ENCODE measurements at regions not wholly inside any gene's neighbourhood (a gene's known extent, or its start where the extent isn't known, plus 50 kb on each side); places are given as distances from the start of the nearest gene placed in this dataset.

DNA sequence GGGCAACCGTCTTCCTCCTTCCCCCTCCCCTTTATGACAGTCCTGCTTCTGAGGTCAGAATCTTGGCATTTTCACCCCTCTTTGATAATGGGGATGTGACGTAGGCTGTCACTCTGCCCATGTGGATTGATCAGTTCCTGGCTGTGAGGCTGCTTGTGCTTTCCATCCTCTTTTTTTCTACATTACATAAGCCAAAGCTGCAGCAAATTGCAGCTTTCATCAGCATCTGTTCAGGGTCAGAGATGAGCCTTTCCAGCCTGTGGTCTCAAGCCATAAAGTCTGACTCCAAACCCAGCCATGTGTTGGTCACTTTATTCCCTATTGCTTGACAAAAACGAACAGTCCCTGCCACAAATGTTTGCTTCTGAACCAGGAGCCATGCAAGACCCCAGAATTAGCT is 535.1 kb downstream of the CDH11 start:
- H3K4me3 ChIP-seq, result no peak overlapping the region
- intact Hi-C loops (cut with DNase I; ENCODE audit: low total_unique reads), result no loop called here
- no peaks in the 10 kb centered on the region for H3K27me3 ChIP-seq
- TF ChIP-seq POLR2AphosphoS5 (IDR thresholded peaks at IDR 0.05), result no peak
- no peak for TF ChIP-seq EP300 (IDR thresholded peaks at IDR 0.05; ENCODE audit: low read depth)
- TF ChIP-seq POLR2A (IDR thresholded peaks at IDR 0.05), result no peak
- TF ChIP-seq, protein P1, sequence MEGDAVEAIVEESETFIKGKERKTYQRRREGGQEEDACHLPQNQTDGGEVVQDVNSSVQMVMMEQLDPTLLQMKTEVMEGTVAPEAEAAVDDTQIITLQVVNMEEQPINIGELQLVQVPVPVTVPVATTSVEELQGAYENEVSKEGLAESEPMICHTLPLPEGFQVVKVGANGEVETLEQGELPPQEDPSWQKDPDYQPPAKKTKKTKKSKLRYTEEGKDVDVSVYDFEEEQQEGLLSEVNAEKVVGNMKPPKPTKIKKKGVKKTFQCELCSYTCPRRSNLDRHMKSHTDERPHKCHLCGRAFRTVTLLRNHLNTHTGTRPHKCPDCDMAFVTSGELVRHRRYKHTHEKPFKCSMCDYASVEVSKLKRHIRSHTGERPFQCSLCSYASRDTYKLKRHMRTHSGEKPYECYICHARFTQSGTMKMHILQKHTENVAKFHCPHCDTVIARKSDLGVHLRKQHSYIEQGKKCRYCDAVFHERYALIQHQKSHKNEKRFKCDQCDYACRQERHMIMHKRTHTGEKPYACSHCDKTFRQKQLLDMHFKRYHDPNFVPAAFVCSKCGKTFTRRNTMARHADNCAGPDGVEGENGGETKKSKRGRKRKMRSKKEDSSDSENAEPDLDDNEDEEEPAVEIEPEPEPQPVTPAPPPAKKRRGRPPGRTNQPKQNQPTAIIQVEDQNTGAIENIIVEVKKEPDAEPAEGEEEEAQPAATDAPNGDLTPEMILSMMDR (IDR thresholded peaks at IDR 0.05), result no peak
- no peaks in the 10 kb centered on the region for H3K9me3 ChIP-seq
- H3K4me1 ChIP-seq, result peaks cover 0 to 5% (median 0%) of the 10 kb centered on the region in 4 donors
- H3K36me3 ChIP-seq, result no peaks in the 10 kb centered on the region
- in situ Hi-C loops (cut with MboI; ENCODE audit: low pct_ligation_motif_present in 1 of 4, low pct_unique_long_range_greater_than_20kb in 1 of 4, low sequenced_read_pairs in 3 of 4), result no loop called here
- 37 to 100% methylated on average over 1 to 3 of the region's 3 CpGs for WGBS, 2 donors (ENCODE audit: low coverage in 1 of 2)
- no peak for DNase-seq
- no peak overlapping the region for H3K27ac ChIP-seq

DNA sequence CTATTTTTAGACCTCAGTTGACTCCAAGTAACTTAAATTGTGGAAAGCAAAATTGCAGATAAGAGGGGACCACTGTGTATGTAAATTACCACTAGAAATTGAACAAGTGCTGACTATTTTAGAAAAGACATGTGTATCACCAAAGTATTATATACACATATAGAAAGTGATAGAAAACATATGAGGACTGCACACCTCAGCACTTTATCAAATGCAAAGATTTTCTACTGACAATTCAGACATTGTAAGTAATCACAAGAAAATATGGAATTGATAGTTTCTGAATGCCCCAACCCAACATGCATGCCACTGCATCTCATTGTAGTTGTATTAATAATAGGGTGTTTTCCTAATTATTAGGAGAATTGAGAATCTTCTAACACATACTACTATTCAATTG is 536.5 kb downstream of the CDH11 start:
- TF ChIP-seq EP300 (IDR thresholded peaks at IDR 0.05; ENCODE audit: low read depth) (no peak), POLR2AphosphoS5 (IDR thresholded peaks at IDR 0.05) (no peak), POLR2A (IDR thresholded peaks at IDR 0.05) (no peak)
- TF ChIP-seq, protein P1 (IDR thresholded peaks at IDR 0.05), result no peak
- intact Hi-C loops (cut with DNase I; ENCODE audit: low total_unique reads) (no loop called here), in situ Hi-C loops (cut with MboI; ENCODE audit: low pct_ligation_motif_present in 1 of 4, low pct_unique_long_range_greater_than_20kb in 1 of 4, low sequenced_read_pairs in 3 of 4) (no loop called here)
- Histone ChIP-seq H3K27me3 (no peaks in the 10 kb centered on the region), H3K27ac (no peak overlapping the region), H3K36me3 (no peaks in the 10 kb centered on the region), H3K4me3 (no peak overlapping the region), H3K9me3 (no peaks in the 10 kb centered on the region), H3K4me1 (peaks cover 0 to 5% (median 0%) of the 10 kb centered on the region in 4 donors)
- no peak for DNase-seq

DNA sequence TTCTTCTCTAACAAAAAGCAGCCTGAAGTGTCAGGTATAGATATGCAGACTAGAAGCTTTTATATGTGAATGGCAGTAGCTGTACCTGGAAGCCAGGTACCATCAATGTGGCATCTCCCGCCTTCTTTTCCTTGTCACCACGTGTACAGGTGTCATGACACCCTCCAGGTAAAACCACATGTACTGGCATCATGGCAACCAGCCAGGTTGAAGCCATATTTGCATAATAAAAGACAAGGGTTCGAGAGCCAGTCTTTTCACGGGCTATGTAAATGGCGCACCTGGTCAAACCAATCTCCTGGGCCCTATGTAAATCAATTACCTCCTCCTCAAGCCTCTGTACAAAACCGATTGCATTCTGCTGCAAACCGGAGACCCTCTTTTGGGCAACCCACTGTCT is 541.3 kb downstream of the CDH11 start:
- no peak for DNase-seq
- Histone ChIP-seq H3K27ac (no peak overlapping the region), H3K36me3 (no peaks in the 10 kb centered on the region), H3K4me3 (no peak overlapping the region), H3K27me3 (no peaks in the 10 kb centered on the region), H3K9me3 (no peaks in the 10 kb centered on the region), H3K4me1 (no peaks in the 10 kb centered on the region)
- in situ Hi-C loops (cut with MboI; ENCODE audit: low pct_ligation_motif_present in 1 of 4, low pct_unique_long_range_greater_than_20kb in 1 of 4, low sequenced_read_pairs in 3 of 4) (no loop called here), intact Hi-C loops (cut with DNase I; ENCODE audit: low total_unique reads) (no loop called here)
- TF ChIP-seq, protein P1 (IDR thresholded peaks at IDR 0.05), result no peak
- TF ChIP-seq POLR2AphosphoS5 (IDR thresholded peaks at IDR 0.05), result no peak
- TF ChIP-seq POLR2A (IDR thresholded peaks at IDR 0.05), result no peak
- TF ChIP-seq EP300 (IDR thresholded peaks at IDR 0.05; ENCODE audit: low read depth), result no peak
- 75 to 77% methylated on average over 4 to 7 of the region's 7 CpGs for WGBS, 2 donors (ENCODE audit: low coverage in 1 of 2)

DNA sequence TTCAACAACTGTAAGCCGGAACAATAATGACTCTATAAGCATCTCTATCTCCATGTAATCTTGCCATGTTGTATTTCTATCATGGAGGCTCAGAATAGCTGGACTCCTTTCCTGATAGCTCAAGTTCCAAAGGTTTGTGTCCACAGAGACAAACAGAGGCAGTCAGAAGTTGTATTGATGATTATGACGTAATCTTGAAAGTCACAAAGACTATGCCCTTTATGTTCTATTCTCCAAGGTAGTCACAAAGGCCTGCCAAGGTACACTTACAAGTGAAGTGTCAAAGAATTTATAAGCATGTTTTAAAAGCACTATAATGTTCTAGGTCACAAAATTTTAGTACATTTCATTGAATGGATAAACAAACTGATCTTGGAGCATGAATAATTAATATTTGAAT is 542.2 kb downstream of the CDH11 start:
- no peaks in the 10 kb centered on the region for H3K9me3 ChIP-seq
- no peak for TF ChIP-seq POLR2A (IDR thresholded peaks at IDR 0.05)
- TF ChIP-seq, protein P1 (IDR thresholded peaks at IDR 0.05), result no peak
- TF ChIP-seq EP300 (IDR thresholded peaks at IDR 0.05; ENCODE audit: low read depth), result no peak
- no peak for TF ChIP-seq POLR2AphosphoS5 (IDR thresholded peaks at IDR 0.05)
- H3K4me3 ChIP-seq, result no peak overlapping the region
- H3K36me3 ChIP-seq, result no peaks in the 10 kb centered on the region
- 78 to 100% methylated on average over 1 to 2 of the region's 2 CpGs for WGBS, 2 donors (ENCODE audit: low coverage in 1 of 2)
- no peaks in the 10 kb centered on the region for H3K27me3 ChIP-seq
- no peak overlapping the region for H3K27ac ChIP-seq
- no peaks in the 10 kb centered on the region for H3K4me1 ChIP-seq
- DNase-seq, result no peak
- intact Hi-C loops (cut with DNase I; ENCODE audit: low total_unique reads), result no loop called here
- in situ Hi-C loops (cut with MboI; ENCODE audit: low pct_ligation_motif_present in 1 of 4, low pct_unique_long_range_greater_than_20kb in 1 of 4, low sequenced_read_pairs in 3 of 4), result no loop called here

All from transverse colon (tissue), 4 donors.